RPMI7951 (cell line): ENCODE measurements at regions not wholly inside any gene's neighbourhood (a gene's known extent, or its start where the extent isn't known, plus 50 kb on each side); places are given as distances from the start of the nearest gene placed in this dataset.
"Not testable (repeated sequence)": the region's sequence is repeated elsewhere in the genome, so short reads cannot be mapped to it uniquely, and the experiment has no call there.

Experiments used
- DNase-seq: peaks from one replicate; pipeline ENCODE4 v3.0.0-alpha.2; 2012; ENCODE audit warnings: low read depth

- not testable (repeated sequence) for DNase-seq
These were observed 158.7 kb upstream of the MOCS2 start for GRCh38 chr5:53268241-53268640.

- no peak for DNase-seq
These were observed 166.1 kb upstream of the MOCS2 start for GRCh38 chr5:53275666-53276065.

- DNase-seq, result no peak
These were observed 167.3 kb upstream of the MOCS2 start for GRCh38 chr5:53276825-53277224.

GRCh38 chr5:53277491-53277890 lies 167.9 kb upstream of the MOCS2 start:
- DNase-seq, result no peak

GRCh38 chr5:53287573-53287972 lies 178.0 kb upstream of the MOCS2 start:
- no peak for DNase-seq

GRCh38 chr5:53288511-53288910 lies 179.0 kb upstream of the MOCS2 start:
- DNase-seq, result no peak

GRCh38 chr5:53291047-53291446 lies 181.5 kb upstream of the MOCS2 start:
- no peak for DNase-seq

GRCh38 chr5:53291528-53291927 lies 182.0 kb upstream of the MOCS2 start:
- no peak for DNase-seq

GRCh38 chr5:53298841-53299240 lies 181.6 kb upstream of the FST start:
- DNase-seq, result no peak

GRCh38 chr5:53302529-53302928 lies 177.9 kb upstream of the FST start:
- peak; percentile 17 for DNase-seq

GRCh38 chr5:53303105-53303504 lies 177.3 kb upstream of the FST start:
- DNase-seq, result peak; percentile 67

- DNase-seq, result not testable (repeated sequence)
These were observed 175.1 kb upstream of the FST start for GRCh38 chr5:53305316-53305715.

- no peak for DNase-seq
These were observed 170.8 kb upstream of the FST start for GRCh38 chr5:53309653-53310052.

- DNase-seq, result no peak
These were observed 168.7 kb upstream of the FST start for GRCh38 chr5:53311681-53312080.

- no peak for DNase-seq
These were observed 167.3 kb upstream of the FST start for GRCh38 chr5:53313145-53313544.

GRCh38 chr5:53318303-53318702 lies 162.1 kb upstream of the FST start:
- no peak for DNase-seq

GRCh38 chr5:53319315-53319714 lies 161.1 kb upstream of the FST start:
- no peak for DNase-seq

- no peak for DNase-seq
These were observed 159.4 kb upstream of the FST start for GRCh38 chr5:53321073-53321472.

GRCh38 chr5:53321721-53322120 lies 158.7 kb upstream of the FST start:
- DNase-seq, result no peak

GRCh38 chr5:53322257-53322656 lies 158.2 kb upstream of the FST start:
- no peak for DNase-seq

GRCh38 chr5:53323511-53323910 lies 156.9 kb upstream of the FST start:
- no peak for DNase-seq

GRCh38 chr5:53323943-53324642 lies 156.3 kb upstream of the FST start:
- peak; percentile 58 for DNase-seq

- DNase-seq, result no peak
These were observed 153.8 kb upstream of the FST start for GRCh38 chr5:53326424-53327153.
